ENCODE measurements at regions not wholly inside any gene's neighbourhood (a gene's known extent, or its start where the extent isn't known, plus 50 kb on each side); places are given as distances from the start of the nearest gene placed in this dataset.

- no peak for DNase-seq (ENCODE audit: low read depth in 1 of 2, low spot score in 1 of 2)
Observed at GRCh38 chr2:18503376-18504228, 56.9 kb downstream of the RDH14 start.

GRCh38 chr2:18502142-18502541 lies 58.3 kb downstream of the RDH14 start:
- no peak for DNase-seq (ENCODE audit: low read depth in 1 of 2, low spot score in 1 of 2)

DNA sequence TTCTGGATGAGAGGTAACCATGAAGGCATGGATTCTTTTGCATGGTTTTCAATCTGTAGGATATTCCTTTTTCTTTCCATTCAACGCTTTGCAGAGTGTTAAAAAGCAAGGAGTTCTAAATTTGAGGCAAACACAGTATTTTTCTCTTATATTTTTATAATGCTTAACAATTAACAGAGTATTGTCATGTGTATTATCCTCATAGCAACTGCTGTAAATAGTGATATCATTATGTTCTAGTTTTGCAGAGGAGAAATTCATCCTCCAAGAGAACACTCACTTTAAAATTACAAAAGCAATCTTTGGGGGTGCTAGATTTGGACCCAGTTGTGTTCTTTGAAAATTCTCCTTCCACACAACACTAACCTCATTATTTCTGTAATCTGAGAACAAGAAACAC lies 58.7 kb downstream of the RDH14 start:
- DNase-seq (ENCODE audit: low read depth in 1 of 2, low spot score in 1 of 2) = no peak

DNA sequence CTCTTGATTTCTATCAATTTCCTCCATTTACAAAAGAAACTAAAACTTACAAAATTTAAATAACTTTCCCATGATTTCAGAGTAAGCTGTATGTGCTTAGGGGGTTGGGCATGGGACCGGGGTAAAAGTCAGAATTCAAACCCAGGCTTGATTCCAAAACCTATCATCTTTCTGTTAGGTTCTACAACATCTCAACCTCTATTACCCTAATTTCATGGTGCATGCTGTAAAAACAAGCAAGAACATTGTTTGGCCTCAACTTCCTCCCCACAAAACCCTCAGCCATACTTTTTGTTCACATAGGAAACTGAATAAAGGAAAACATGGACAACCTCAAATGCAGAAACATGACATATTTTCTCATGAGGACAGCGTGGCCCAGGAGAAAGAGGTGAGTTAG lies 59.3 kb downstream of the RDH14 start:
- DNase-seq (ENCODE audit: low read depth in 1 of 2, low spot score in 1 of 2) = no peak

GRCh38 chr2:18500333-18500732 lies 60.1 kb downstream of the RDH14 start:
- no peak for DNase-seq (ENCODE audit: low read depth in 1 of 2, low spot score in 1 of 2)

GRCh38 chr2:18498531-18498930 lies 61.9 kb downstream of the RDH14 start:
- no peak for DNase-seq (ENCODE audit: low read depth in 1 of 2, low spot score in 1 of 2)

DNA sequence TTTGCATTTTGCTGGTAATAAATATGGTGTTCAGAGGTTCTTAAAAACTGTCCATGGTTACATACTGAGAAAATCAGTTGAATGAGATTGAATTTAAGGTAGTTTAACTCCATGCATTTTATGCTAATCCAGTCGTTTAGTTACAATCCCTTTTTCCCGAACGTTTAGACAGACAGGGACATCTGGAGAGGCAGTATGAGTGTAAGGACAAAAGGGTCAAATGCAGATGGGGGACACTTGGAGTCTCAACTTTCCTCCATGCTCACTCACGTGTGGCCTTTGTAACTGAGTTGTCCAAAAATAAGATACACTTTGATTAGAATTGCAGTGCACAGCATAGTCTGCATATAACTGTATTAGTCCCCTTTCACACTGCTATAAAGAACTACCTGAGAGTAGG lies 63.9 kb downstream of the RDH14 start:
- no peak for DNase-seq (ENCODE audit: low read depth in 1 of 2, low spot score in 1 of 2)

GRCh38 chr2:18495058-18495457 lies 65.4 kb downstream of the RDH14 start:
- no peak for DNase-seq (ENCODE audit: low read depth in 1 of 2, low spot score in 1 of 2)

- no peak for DNase-seq (ENCODE audit: low read depth in 1 of 2, low spot score in 1 of 2)
Observed at GRCh38 chr2:18492721-18493120, 67.7 kb downstream of the RDH14 start.

DNA sequence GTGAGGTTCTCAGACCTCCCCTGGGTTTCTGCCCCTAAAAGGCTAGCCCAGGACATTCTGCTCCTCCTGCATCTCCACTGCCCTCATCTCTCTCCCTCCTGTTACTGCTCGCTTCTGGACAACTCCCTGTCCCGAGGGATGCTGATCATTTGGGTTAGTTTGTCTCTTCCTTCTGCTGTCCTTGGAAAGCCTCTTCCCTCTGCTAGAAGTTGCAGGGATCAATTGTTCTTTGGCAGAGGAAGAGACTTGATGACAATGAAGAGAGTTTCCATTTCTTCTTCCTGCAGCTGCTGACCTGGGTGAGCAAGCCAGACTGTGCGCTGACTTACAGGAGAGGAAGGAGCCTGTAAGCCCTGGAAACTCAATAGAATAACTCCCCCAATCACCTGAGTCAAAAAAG lies 68.9 kb downstream of the RDH14 start:
- no peak for DNase-seq (ENCODE audit: low read depth in 1 of 2, low spot score in 1 of 2)

GRCh38 chr2:18490901-18491300 lies 69.6 kb downstream of the RDH14 start:
- DNase-seq (ENCODE audit: low read depth in 1 of 2, low spot score in 1 of 2) = no peak

DNA sequence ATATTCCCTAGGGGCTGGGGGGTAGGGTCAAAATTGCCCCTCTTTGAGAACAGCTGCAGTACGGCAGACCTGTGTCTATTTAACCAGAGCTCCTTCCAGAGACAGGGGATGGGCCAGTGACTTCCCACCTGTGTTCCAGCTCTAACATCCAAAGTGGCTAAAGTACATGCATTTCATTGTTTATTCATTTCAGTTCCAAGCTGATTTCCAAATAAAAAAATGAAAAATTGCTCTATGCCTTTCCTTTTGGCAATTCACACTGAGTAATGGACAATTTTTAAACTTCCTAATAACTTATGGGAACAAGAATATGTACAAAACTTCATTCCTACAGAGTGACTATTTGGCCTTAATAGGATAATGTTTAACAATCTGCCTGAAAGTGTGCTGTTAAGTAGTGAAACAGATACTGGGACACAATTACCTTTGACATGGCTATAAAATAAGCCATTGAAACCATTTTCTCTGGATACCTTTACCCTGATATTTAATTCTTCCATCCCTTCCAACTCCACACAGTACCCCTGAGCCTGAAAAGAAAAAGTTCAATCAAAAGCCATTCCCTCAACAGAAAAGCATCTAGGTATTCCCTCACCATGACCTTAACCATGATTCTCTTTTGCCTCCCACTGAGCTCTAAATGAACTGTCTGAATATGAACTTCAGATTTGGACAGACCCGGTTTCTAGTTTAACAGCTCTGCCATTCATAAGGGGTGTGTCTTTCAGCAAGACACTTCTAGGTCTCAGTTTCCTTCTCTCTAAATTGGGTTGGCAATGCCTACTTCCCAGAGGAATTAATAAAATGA lies 73.1 kb downstream of the RDH14 start:
- DNase-seq (ENCODE audit: low read depth in 1 of 2, low spot score in 1 of 2) = no peak

GRCh38 chr2:18484625-18485024 lies 75.8 kb downstream of the RDH14 start:
- no peak for DNase-seq (ENCODE audit: low read depth in 1 of 2, low spot score in 1 of 2)

DNA sequence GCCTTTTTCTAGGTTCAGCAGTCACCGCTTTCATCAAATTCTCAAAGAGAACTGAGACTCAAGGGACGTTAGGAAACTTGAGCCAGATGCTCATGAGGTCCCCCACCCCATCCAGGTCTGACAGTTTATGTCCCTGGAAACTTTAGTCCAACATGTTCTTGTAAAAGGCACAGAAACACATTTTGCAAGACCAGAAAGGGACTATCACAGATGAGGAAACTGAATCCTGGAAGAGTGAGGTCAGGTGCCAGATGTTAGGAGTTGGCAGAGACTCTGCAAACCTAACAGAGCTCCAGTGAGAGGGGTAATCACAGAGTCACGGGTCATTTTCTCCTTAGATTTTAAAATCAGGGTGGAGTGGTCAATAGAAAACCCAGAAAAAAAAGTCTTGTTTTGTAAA lies 76.6 kb downstream of the RDH14 start:
- DNase-seq (ENCODE audit: low read depth in 1 of 2, low spot score in 1 of 2) = no peak

DNA sequence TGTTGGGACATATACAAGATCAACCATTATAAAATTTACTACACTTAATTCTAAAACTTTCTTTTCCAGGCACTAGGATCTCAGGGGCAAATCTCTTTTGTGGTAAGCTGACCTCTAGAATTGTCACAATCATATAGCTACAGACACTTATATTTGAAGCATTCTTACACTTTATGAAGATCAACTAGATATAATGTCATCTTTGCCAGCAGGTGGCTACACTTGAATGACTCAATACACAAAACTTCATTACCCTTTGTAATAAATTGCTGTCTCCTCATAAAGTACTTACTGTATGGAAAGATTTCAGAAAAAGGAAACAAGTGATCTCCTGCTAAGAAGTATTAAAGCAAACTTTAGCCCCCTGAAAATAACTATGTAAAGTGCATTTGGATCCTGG lies 77.8 kb downstream of the RDH14 start:
- no peak for DNase-seq (ENCODE audit: low read depth in 1 of 2, low spot score in 1 of 2)

DNA sequence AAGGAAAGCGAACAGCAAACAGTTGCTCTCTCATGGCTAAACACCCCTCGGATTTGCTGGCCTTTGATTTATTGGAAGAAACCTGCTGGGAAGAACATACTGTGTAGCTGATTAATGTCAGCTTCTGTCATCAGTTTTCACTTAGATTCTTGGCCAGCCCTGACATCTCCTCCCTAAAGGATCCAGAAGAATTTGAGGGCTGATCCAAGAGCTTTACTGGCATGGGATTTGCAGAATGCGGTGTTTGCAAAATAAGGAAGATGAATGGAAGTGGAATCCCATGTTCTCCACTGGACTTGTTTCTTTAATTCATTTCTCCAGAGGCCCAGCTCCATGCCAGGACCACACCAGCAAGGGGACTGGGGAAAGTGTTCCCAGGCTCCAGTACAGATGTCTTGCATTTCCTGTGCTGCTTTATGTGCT lies 80.5 kb downstream of the RDH14 start:
- DNase-seq (ENCODE audit: low read depth in 1 of 2, low spot score in 1 of 2) = no peak

GRCh38 chr2:18477293-18477692 lies 83.2 kb downstream of the RDH14 start:
- no peak for DNase-seq (ENCODE audit: low read depth in 1 of 2, low spot score in 1 of 2)

GRCh38 chr2:18476484-18476883 lies 84.0 kb downstream of the RDH14 start:
- no peak for DNase-seq (ENCODE audit: low read depth in 1 of 2, low spot score in 1 of 2)

DNA sequence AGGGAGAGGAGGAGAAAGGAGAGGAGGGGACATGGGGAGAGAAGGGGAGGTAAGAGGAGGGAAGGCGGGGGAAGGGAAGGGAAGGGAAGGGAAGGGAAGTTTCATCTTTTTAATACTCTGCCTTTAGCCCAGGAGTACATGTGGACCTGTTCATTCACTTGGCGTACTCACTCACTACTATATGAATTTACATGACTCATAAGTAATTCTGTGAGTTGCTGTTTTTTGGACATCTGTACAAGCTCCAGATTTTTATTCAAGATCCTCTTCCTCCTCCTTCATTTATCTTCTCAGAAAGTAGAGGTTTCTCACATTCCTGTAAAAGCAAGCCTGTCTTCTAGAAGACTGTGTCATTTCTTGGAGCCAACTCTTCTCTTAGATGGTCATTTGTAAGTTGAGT lies 84.6 kb downstream of the RDH14 start:
- DNase-seq (ENCODE audit: low read depth in 1 of 2, low spot score in 1 of 2) = no peak

- no peak for DNase-seq (ENCODE audit: low read depth in 1 of 2, low spot score in 1 of 2)
Observed at GRCh38 chr2:18474700-18475099, 85.8 kb downstream of the RDH14 start.

GRCh38 chr2:18473241-18474181 lies 86.9 kb downstream of the RDH14 start:
- DNase-seq (ENCODE audit: low read depth in 1 of 2, low spot score in 1 of 2) = no peak

All from stimulated activated CD4-positive, alpha-beta T cell treated with anti-CD3 and anti-CD28 coated beads, Interleukin-15, amount 100 ng/mL, for 1 hour (primary cell).